ENCODE measurements at regions not wholly inside any gene's neighbourhood (a gene's known extent, or its start where the extent isn't known, plus 50 kb on each side); places are given as distances from the start of the nearest gene placed in this dataset.

DNA sequence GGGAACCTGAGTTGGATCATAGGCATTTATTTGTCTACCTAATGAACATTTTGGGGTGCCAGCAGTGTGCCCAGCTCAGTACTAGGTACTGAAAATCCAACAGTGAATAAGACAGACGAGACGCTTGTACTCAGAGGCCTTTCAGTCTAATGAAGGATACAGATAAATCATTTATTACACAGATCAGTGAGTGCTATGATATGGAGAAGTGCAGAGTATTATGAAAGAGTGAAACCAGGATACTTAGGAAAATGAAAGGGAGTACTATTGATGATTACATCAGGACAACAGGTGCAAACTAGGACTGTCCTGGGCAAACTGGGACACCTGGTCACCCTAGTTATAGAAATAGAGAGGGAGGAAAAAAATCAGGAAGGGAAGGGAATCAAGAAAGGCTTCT, 207.5 kb upstream of the NCAM1 start:
- TF ChIP-seq, protein P1, sequence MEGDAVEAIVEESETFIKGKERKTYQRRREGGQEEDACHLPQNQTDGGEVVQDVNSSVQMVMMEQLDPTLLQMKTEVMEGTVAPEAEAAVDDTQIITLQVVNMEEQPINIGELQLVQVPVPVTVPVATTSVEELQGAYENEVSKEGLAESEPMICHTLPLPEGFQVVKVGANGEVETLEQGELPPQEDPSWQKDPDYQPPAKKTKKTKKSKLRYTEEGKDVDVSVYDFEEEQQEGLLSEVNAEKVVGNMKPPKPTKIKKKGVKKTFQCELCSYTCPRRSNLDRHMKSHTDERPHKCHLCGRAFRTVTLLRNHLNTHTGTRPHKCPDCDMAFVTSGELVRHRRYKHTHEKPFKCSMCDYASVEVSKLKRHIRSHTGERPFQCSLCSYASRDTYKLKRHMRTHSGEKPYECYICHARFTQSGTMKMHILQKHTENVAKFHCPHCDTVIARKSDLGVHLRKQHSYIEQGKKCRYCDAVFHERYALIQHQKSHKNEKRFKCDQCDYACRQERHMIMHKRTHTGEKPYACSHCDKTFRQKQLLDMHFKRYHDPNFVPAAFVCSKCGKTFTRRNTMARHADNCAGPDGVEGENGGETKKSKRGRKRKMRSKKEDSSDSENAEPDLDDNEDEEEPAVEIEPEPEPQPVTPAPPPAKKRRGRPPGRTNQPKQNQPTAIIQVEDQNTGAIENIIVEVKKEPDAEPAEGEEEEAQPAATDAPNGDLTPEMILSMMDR (IDR thresholded peaks at IDR 0.05), result no peak
- H3K4me1 Mint-ChIP-seq (ENCODE audit: unreplicated experiment), result no peaks in the 10 kb centered on the region
- no peaks in the 10 kb centered on the region for H3K36me3 Mint-ChIP-seq (ENCODE audit: unreplicated experiment)
- peaks cover 10% of the 10 kb centered on the region for H3K27me3 Mint-ChIP-seq (ENCODE audit: unreplicated experiment)
- H3K9me3 Mint-ChIP-seq (ENCODE audit: unreplicated experiment), result no peaks in the 10 kb centered on the region
- no peak overlapping the region for H3K27ac Mint-ChIP-seq (ENCODE audit: unreplicated experiment)
- DNase-seq (ENCODE audit: extremely low spot score, unreplicated experiment), result no peak
- H3K4me3 Mint-ChIP-seq (ENCODE audit: unreplicated experiment), result no peak overlapping the region

DNA sequence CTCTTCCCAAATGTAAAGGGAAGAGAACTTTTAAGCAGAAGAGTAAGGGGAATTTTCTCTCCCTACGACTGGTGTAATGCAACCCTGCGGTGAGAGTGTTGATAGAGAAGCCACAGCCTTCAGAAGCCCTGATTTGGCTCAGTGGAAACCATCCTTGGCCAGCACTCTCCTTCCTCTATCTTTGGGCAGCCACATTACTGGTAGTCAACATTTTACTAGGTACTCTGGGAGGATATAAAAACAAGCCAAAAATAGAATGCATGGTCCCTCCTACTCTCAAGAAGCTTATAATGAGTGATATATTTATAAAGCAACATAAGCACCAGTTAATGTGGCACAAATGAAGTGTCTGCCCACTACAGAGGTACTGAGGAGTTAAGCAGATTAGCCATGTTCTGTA, 201.8 kb upstream of the NCAM1 start:
- H3K27me3 Mint-ChIP-seq (ENCODE audit: unreplicated experiment), result no peaks in the 10 kb centered on the region
- H3K27ac Mint-ChIP-seq (ENCODE audit: unreplicated experiment), result no peak overlapping the region
- no peaks in the 10 kb centered on the region for H3K9me3 Mint-ChIP-seq (ENCODE audit: unreplicated experiment)
- H3K4me1 Mint-ChIP-seq (ENCODE audit: unreplicated experiment), result no peaks in the 10 kb centered on the region
- TF ChIP-seq, protein P1 (IDR thresholded peaks at IDR 0.05), result no peak
- no peak overlapping the region for H3K4me3 Mint-ChIP-seq (ENCODE audit: unreplicated experiment)
- no peaks in the 10 kb centered on the region for H3K36me3 Mint-ChIP-seq (ENCODE audit: unreplicated experiment)
- no peak for DNase-seq (ENCODE audit: extremely low spot score, unreplicated experiment)

DNA sequence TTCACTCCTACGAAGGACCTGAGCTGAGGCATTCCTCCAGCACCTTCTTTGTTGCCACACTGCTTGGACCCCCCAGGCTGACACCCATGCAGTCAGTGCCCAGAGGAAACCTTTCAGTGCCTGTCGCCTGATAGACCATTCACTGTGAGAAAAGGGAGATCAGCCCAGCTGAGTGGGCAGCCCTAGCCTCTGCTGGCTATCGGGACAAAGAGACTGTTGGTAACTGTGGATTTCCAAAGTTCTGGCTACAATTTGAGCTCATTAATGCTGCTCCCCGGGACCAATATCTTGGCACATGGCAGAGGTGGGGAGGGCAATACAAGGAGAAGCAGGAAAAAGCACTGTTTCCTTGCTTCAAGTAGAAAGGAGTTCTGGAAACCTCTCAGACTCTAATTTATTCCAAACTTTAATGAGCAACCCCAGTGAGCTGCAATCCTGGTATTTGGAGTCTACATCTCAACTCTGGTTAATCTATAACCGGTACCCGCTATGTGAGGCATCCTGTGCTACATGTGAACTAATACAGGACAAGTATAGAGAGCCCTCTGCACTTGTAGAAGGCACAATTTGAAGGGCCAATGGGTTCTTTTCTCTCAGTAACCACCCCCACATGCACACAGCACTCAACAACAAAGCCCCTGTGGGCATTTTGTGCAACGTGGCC, 200.7 kb upstream of the NCAM1 start:
- no peak overlapping the region for H3K4me3 Mint-ChIP-seq (ENCODE audit: unreplicated experiment)
- no peaks in the 10 kb centered on the region for H3K36me3 Mint-ChIP-seq (ENCODE audit: unreplicated experiment)
- H3K27ac Mint-ChIP-seq (ENCODE audit: unreplicated experiment), result no peak overlapping the region
- TF ChIP-seq, protein P1 (IDR thresholded peaks at IDR 0.05), result no peak
- no peaks in the 10 kb centered on the region for H3K27me3 Mint-ChIP-seq (ENCODE audit: unreplicated experiment)
- H3K9me3 Mint-ChIP-seq (ENCODE audit: unreplicated experiment), result no peaks in the 10 kb centered on the region
- H3K4me1 Mint-ChIP-seq (ENCODE audit: unreplicated experiment), result no peaks in the 10 kb centered on the region
- DNase-seq (ENCODE audit: extremely low spot score, unreplicated experiment), result no peak

DNA sequence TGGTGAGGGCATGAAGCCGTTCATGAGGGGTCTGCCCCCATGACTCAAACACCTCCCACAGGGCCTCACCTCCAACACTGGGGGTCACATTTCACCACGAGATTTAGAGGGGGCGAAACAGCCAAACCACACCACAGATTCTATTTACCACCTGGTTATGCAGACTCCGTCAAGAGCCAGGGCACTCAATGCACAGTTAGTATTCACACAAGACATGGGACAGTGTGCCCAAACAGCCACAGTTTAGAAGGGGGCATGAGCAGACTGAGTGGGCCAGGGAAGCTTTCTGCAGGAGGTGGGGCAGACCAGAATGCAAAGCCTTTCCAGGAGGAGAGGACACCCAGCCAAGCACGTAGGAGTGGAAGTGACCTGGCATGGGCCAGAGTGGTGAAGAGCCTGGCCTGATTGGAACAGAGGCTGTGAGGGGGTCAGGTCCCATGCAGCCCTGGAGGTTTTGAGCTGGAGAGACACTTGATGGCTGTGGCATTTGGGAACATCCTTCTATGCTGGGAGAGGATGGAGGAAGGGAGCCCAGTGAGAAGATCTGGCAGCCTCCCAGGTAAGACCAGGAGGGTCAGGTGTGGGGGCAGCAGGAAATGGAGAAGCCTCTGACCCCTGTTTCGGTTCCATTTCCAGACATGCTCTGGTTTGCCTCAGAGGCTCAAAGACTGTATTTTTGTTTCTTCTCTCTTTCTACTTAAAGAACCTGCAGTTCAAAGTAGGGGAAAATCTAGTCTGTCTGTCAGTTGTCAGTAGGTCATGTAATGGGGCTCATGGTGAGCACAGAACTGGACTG, 199.1 kb upstream of the NCAM1 start:
- no peak for DNase-seq (ENCODE audit: extremely low spot score, unreplicated experiment)
- Mint-ChIP-seq H3K4me3 (ENCODE audit: unreplicated experiment) (no peak overlapping the region), H3K27ac (ENCODE audit: unreplicated experiment) (no peak overlapping the region), H3K9me3 (ENCODE audit: unreplicated experiment) (no peaks in the 10 kb centered on the region), H3K4me1 (ENCODE audit: unreplicated experiment) (no peaks in the 10 kb centered on the region), H3K36me3 (ENCODE audit: unreplicated experiment) (no peaks in the 10 kb centered on the region), H3K27me3 (ENCODE audit: unreplicated experiment) (no peaks in the 10 kb centered on the region)
- TF ChIP-seq, protein P1 (IDR thresholded peaks at IDR 0.05), result no peak

DNA sequence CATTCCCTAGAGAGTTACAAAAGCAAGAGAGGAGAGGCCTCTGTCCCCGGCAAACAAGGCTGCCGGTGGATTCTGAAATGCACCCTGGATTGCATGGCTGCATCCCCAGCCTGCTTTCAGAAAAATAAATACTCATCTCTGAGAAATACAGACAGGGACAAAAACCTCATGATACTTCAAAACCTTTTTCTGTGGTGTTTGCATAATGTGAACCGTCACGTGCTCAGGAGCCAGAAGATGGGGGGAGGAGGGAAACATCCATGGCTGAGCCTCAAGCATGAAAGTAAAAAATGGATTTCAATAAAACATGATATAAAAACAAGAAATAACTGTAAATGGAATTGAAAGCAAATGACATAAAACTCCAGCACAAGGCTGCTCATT, 198.5 kb upstream of the NCAM1 start:
- Mint-ChIP-seq H3K36me3 (ENCODE audit: unreplicated experiment) (no peaks in the 10 kb centered on the region), H3K27me3 (ENCODE audit: unreplicated experiment) (no peaks in the 10 kb centered on the region), H3K9me3 (ENCODE audit: unreplicated experiment) (no peaks in the 10 kb centered on the region), H3K4me1 (ENCODE audit: unreplicated experiment) (no peaks in the 10 kb centered on the region), H3K4me3 (ENCODE audit: unreplicated experiment) (no peak overlapping the region), H3K27ac (ENCODE audit: unreplicated experiment) (no peak overlapping the region)
- TF ChIP-seq, protein P1 (IDR thresholded peaks at IDR 0.05), result no peak
- DNase-seq (ENCODE audit: extremely low spot score, unreplicated experiment), result no peak
